Common myeloid progenitor, CD34-positive (primary cell): ENCODE measurements at regions not wholly inside any gene's neighbourhood (a gene's known extent, or its start where the extent isn't known, plus 50 kb on each side); places are given as distances from the start of the nearest gene placed in this dataset.

Experiments
- CTCF ChIA-PET: fragments of 350-600 bp; sonication (Branson Sonifier 250); formaldehyde crosslinking; loops from one replicate; lab custom pipeline; 2021; ENCODE audit warnings: antibody characterized with exemption; lab: Charles Lee
- POLR2A ChIA-PET: fragments of 350-600 bp; sonication (Branson Sonifier 250); formaldehyde crosslinking; loops from one replicate; lab custom pipeline; 2021; ENCODE audit warnings: antibody characterized with exemption; lab: Charles Lee
- DNase-seq, 3 donors: peaks; one replicate each; pipeline versions ENCODE4 v3.0.0 to v3.0.0-alpha.2; 2013
- H3K27ac ChIP-seq, 2 experiments: 1 replicate in 1 of 2; 2 replicates in 1 of 2; pipeline ENCODE4 v1.7.0; 2013; ENCODE audit warnings: inconsistent platforms in 2 of 2, low read length in 2 of 2, mild to moderate bottlenecking in 2 of 2, low read depth in 1 of 2, moderate library complexity in 1 of 2; ENCODE audit not compliant: severe bottlenecking in 2 of 2, insufficient read depth in 1 of 2, poor library complexity in 1 of 2
- H3K27me3 ChIP-seq, 5 experiments: replicated peaks in 2 of 5; 1 replicate in 3 of 5; 2 replicates in 2 of 5; pipeline versions ENCODE4 v1.6.1 to v1.7.0; 2013; ENCODE audit warnings: low read length in 4 of 5, mild to moderate bottlenecking in 2 of 5, moderate library complexity in 2 of 5, inconsistent platforms in 1 of 5; ENCODE audit not compliant: insufficient read depth in 5 of 5, control insufficient read depth in 4 of 5
- H3K36me3 ChIP-seq, 4 experiments: 1 replicate in 2 of 4; 2 replicates in 2 of 4; pipeline versions ENCODE4 v1.6.1 to v1.7.0; 2013; ENCODE audit warnings: low read length in 3 of 4, control low read depth in 1 of 4, mild to moderate bottlenecking in 1 of 4; ENCODE audit not compliant: control insufficient read depth in 4 of 4, insufficient read depth in 4 of 4
- H3K4me1 ChIP-seq, 4 experiments: 1 replicate in 3 of 4; 2 replicates in 1 of 4; pipeline versions ENCODE4 v1.6.1 to v1.7.1; 2013; ENCODE audit warnings: low read length in 3 of 4, mild to moderate bottlenecking in 3 of 4, control low read depth in 1 of 4, inconsistent platforms in 1 of 4, moderate library complexity in 1 of 4; ENCODE audit not compliant: control insufficient read depth in 4 of 4, insufficient read depth in 4 of 4; ENCODE audit errors: control extremely low read depth in 1 of 4
- H3K4me3 ChIP-seq, 7 experiments: 1 replicate in 4 of 7; 2 replicates in 3 of 7; pipeline versions ENCODE4 v1.5.1 to v1.7.0; 2013; ENCODE audit warnings: mild to moderate bottlenecking in 7 of 7, low read length in 6 of 7, moderate library complexity in 6 of 7, inconsistent platforms in 2 of 7, low read depth in 2 of 7, control low read depth in 1 of 7; ENCODE audit not compliant: insufficient read depth in 4 of 7, control insufficient read depth in 1 of 7; ENCODE audit errors: extremely low read depth in 1 of 7
- H3K9me3 ChIP-seq, 5 experiments: 1 replicate in 4 of 5; 2 replicates in 1 of 5; pipeline versions ENCODE4 v1.6.1 to v1.7.1; 2013; ENCODE audit warnings: low read length in 4 of 5, mild to moderate bottlenecking in 2 of 5, inconsistent platforms in 1 of 5, low read depth in 1 of 5, moderate library complexity in 1 of 5; ENCODE audit not compliant: control insufficient read depth in 4 of 5, insufficient read depth in 2 of 5; ENCODE audit errors: control extremely low read depth in 1 of 5
- WGBS: methylation state at CpG from one replicate; pipeline ENCODE4 v1.1.5; 2013; ENCODE audit not compliant: insufficient coverage; 5-methylcytosine and 5-hydroxymethylcytosine counted together

DNA sequence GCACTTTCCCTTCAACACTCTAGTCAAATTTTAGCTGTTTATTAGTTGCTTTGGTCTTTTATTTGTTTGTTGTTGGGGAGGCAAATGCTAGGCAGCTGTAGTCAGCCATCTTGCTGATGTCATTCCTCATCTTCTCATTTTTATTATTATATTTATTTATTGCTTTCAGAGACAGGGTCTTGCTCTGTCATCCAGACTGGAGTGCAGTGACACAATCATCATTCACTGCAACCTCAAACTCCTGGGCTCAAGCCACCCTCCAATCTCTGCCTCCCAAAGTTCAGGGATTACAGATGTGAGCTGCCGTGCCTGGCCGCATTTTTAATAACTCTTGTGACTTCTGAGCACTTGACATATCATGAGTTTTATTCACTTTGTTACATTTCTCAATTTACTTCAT lies 441.4 kb downstream of the DIPK2A start:
- 100% methylated on average over 2 of the region's 2 CpGs for WGBS
- DNase-seq = no peak
- no peaks in the 10 kb centered on the region for H3K4me1 ChIP-seq
- CTCF ChIA-PET = interaction anchor here (1.0 kb wide), 1 partner anchor 13 kb away, joined by 3 read pairs; no protein-coding TSS in a partner anchor
- POLR2A ChIA-PET = no interaction called here
- peaks cover 0 to 2% (median 0%) of the 10 kb centered on the region in 5 experiments for H3K9me3 ChIP-seq
- H3K4me3 ChIP-seq = no peak overlapping the region
- H3K27ac ChIP-seq = no peak overlapping the region
- no peaks in the 10 kb centered on the region for H3K36me3 ChIP-seq
- no peaks in the 10 kb centered on the region for H3K27me3 ChIP-seq

DNA sequence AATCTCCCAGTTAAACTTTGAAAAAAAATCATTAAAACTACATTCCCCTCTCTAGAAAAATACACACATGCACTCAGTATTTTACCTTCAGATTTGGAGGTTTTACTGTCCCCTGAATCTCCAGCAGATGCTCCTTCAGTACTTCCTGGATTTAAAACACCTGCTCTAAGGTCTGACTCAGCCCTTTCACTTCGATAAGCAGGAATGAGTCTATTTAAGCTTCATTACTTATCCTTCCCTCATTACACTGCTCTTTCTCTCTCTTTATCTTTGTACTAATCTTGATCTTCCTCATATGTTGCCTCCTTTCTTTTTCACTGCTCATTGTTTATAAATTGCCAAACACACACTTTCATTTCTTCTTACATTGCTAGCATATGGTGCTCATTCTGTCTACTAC lies 443.9 kb downstream of the DIPK2A start:
- peaks cover 0 to 2% (median 0%) of the 10 kb centered on the region in 5 experiments for H3K9me3 ChIP-seq
- H3K27me3 ChIP-seq = no peaks in the 10 kb centered on the region
- DNase-seq = no peak
- H3K4me3 ChIP-seq = no peak overlapping the region
- ChIA-PET POLR2A (no interaction called here), CTCF (no interaction called here)
- no peaks in the 10 kb centered on the region for H3K36me3 ChIP-seq
- no peaks in the 10 kb centered on the region for H3K4me1 ChIP-seq
- no peak overlapping the region for H3K27ac ChIP-seq
- WGBS = 100% methylated on average over 1 of the region's 1 CpG

DNA sequence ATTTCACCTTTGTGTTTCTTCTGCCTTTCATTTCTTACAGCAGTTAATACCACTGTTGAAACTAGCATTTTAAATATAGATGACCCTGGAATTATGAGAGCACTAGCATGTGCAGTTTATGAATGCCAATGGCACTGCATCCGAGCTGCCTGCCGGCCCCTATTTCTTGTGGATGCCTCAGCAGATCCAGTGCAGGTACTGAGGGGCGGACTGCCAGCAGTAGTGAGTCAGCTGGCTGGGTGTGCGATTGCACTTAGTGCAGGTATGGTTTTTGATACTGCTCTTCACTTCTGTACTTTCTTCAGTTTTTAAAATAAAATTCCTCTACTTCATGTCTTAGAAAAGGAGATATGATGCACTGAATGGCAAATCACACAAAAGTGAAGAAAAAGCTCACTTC lies 453.0 kb downstream of the DIPK2A start:
- CTCF ChIA-PET = no interaction called here
- Histone ChIP-seq H3K9me3 (no peaks in the 10 kb centered on the region), H3K4me3 (no peak overlapping the region), H3K4me1 (no peaks in the 10 kb centered on the region), H3K27me3 (no peaks in the 10 kb centered on the region), H3K27ac (no peak overlapping the region), H3K36me3 (no peaks in the 10 kb centered on the region)
- WGBS = 100% methylated on average over 1 of the region's 4 CpGs
- no peak for DNase-seq
- POLR2A ChIA-PET = no interaction called here

DNA sequence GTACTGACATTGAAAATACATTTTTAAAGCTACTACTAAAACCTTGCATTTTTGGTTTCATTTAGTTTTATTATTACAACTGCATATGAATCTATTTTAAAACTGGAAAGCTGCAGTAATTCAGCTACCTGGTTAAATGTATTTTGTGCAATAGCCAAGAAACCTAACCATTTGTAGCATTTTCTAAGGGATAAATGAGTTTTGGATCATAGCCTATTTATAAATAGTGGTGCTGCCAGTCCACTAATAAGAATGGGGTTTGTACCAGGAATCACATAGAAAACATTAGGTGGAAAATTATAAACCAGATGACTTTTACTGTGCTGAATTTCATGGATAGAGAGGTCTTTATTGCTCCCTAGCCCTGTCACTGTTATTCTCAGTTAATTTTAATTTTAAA lies 454.7 kb downstream of the DIPK2A start:
- Histone ChIP-seq H3K4me3 (no peak overlapping the region), H3K9me3 (no peaks in the 10 kb centered on the region), H3K27ac (no peak overlapping the region), H3K4me1 (no peaks in the 10 kb centered on the region), H3K36me3 (no peaks in the 10 kb centered on the region), H3K27me3 (peaks cover 0 to 2% (median 0%) of the 10 kb centered on the region in 5 experiments)
- DNase-seq = no peak
- ChIA-PET POLR2A (no interaction called here), CTCF (no interaction called here)

DNA sequence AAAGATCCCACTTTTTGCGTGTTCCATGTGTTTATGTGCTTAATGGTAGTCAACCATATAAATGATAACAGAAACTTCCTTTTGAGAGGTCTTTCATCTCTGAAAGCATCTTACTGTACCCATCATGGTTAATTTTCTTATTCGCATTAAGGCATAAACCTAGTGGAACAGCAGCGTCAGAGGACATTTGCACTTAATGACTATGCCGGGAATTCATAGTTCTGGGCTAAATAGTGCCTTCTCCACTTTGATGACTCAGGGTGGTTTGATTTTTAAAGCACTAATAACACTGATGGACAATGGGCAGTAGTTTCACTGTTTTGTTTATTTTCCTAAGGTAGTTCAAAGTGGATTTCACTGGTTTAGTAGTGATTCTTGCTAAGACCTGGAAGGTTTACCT lies 455.3 kb downstream of the DIPK2A start:
- POLR2A ChIA-PET = no interaction called here
- 94% methylated on average over 3 of the region's 4 CpGs for WGBS
- CTCF ChIA-PET = no interaction called here
- Histone ChIP-seq H3K27ac (no peak overlapping the region), H3K4me1 (no peaks in the 10 kb centered on the region), H3K4me3 (no peak overlapping the region), H3K36me3 (no peaks in the 10 kb centered on the region), H3K27me3 (peaks cover 0 to 2% (median 0%) of the 10 kb centered on the region in 5 experiments), H3K9me3 (no peaks in the 10 kb centered on the region)
- DNase-seq = no peak

DNA sequence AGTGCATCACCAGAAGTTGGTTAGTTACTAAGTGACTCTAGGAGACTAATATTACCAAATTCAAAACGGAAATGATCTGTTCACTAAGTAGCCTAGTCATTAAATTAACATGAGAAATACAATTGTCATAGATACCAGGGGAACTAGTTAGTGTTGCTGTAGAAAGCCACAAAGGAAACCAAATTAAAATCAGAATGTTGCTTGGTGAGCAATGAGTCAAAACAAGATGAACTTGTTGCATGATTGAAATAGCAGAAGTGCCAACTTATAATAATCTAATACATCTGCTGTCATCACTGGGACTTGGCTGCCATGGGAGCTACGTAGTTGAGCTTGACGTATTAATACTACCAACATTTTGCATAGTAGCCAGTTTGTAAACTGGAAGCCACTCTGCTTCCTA lies 458.1 kb downstream of the DIPK2A start:
- ChIA-PET CTCF (no interaction called here), POLR2A (no interaction called here)
- Histone ChIP-seq H3K27me3 (peaks cover 0 to 2% (median 0%) of the 10 kb centered on the region in 5 experiments), H3K27ac (no peak overlapping the region), H3K9me3 (no peaks in the 10 kb centered on the region), H3K4me1 (no peaks in the 10 kb centered on the region), H3K36me3 (no peaks in the 10 kb centered on the region), H3K4me3 (no peak overlapping the region)
- WGBS = no CpG with 5 or more reads among the region's 3 CpGs
- peak in 1 of 3 donors; percentile 0 for DNase-seq

DNA sequence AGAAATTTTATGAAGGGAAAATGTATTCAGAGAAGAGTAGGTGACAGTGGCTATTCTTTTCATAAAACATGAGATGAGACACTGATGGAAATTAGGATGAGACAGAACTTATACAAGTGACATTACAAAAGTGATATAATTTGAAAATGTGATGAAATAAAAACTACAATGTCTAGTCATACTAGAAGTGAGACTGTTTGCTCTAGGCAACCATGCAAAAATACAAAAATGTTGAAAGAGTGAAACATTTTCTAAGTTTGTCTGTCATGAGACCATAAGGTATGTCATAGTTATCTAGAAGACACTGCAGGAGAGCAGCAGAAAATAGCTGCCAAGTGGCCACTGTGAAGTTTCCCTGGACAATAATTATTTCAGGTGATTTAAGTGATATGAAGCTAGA lies 459.5 kb downstream of the DIPK2A start:
- CTCF ChIA-PET = no interaction called here
- Histone ChIP-seq H3K4me1 (no peaks in the 10 kb centered on the region), H3K9me3 (no peaks in the 10 kb centered on the region), H3K4me3 (no peak overlapping the region), H3K27me3 (peaks cover 0 to 2% (median 0%) of the 10 kb centered on the region in 5 experiments), H3K27ac (no peak overlapping the region), H3K36me3 (no peaks in the 10 kb centered on the region)
- POLR2A ChIA-PET = no interaction called here
- no peak for DNase-seq
